Esophagus squamous epithelium (tissue), 4 donors: ENCODE measurements at regions not wholly inside any gene's neighbourhood (a gene's known extent, or its start where the extent isn't known, plus 50 kb on each side); places are given as distances from the start of the nearest gene placed in this dataset.

ENCODE experiments used
- CTCF ChIP-seq, 6 experiments: fragments of 450-650 bp in 4 of 6; fragments of 200-600 bp in 2 of 6; sonication (generic) in 2 of 6; IDR thresholded peaks; one replicate each; pipeline ENCODE4 v1.5.1; 2016 to 2019; ENCODE audit warnings: antibody characterized with exemption in 6 of 6, mild to moderate bottlenecking in 4 of 6, moderate library complexity in 4 of 6
- POLR2A ChIP-seq, 4 donors: fragments of 450-650 bp; IDR thresholded peaks; one replicate each; pipeline ENCODE4 v1.6.1; 2017; ENCODE audit warnings: antibody characterized with exemption in 4 of 4, mild to moderate bottlenecking in 4 of 4, moderate library complexity in 3 of 4

DNA sequence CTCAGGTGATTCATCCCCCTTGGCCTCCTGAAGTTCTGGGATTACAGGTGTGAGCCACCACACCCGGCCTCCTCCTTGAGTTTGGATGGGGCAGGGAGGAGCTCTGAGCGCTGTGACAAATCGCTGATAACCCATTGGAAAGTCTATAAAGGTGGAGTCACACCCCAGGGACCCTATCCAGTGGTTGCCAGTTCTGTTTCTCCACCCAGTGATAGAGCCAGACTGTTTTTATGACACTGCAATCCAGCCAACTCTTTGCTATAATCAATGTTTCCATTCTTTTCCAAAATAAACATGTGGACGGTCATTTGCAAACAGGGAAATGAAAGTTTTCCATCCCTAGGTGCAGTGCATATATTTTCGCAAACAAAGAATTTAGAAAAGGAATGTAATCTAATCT lies 142.0 kb upstream of the PELI2 start:
- TF ChIP-seq CTCF (IDR thresholded peaks at IDR 0.05) (no peak), POLR2A (IDR thresholded peaks at IDR 0.05) (no peak)
